ENCODE measurements at regions not wholly inside any gene's neighbourhood (a gene's known extent, or its start where the extent isn't known, plus 50 kb on each side); places are given as distances from the start of the nearest gene placed in this dataset.
A peak's percentile ranks its signal among the peaks of the same experiment; 100 is the strongest.

GRCh38 chr20:39342463-39342862 is 380.3 kb downstream of the DHX35 start:
- Histone ChIP-seq H3K9me2 (replicated peaks; ENCODE audit: insufficient read depth, low read length) (no peaks in the 10 kb centered on the region), H3K4me3 (ENCODE audit: insufficient read depth, low read length, poor library complexity, severe bottlenecking) (no peak overlapping the region), H3K79me2 (ENCODE audit: insufficient read depth, low read length) (no peaks in the 10 kb centered on the region), H3K36me3 (ENCODE audit: low read length) (no peaks in the 10 kb centered on the region), H3F3A (ENCODE audit: insufficient read depth) (no peaks in the 10 kb centered on the region), H3K9me3 (ENCODE audit: insufficient read depth, low read length) (no peaks in the 10 kb centered on the region), H3K9ac (ENCODE audit: low read length) (no peak overlapping the region), H3K4me2 (ENCODE audit: low read depth, low read length, poor library complexity, severe bottlenecking) (no peak overlapping the region), H2AFZ (ENCODE audit: low read depth, low read length, severe bottlenecking) (no peak overlapping the region), H3K27ac (ENCODE audit: low read depth, low read length) (no peak overlapping the region), H4K20me1 (ENCODE audit: low read depth, low read length) (no peaks in the 10 kb centered on the region), H3K27me3 (ENCODE audit: low read length) (no peaks in the 10 kb centered on the region)
- TF ChIP-seq, protein P1, sequence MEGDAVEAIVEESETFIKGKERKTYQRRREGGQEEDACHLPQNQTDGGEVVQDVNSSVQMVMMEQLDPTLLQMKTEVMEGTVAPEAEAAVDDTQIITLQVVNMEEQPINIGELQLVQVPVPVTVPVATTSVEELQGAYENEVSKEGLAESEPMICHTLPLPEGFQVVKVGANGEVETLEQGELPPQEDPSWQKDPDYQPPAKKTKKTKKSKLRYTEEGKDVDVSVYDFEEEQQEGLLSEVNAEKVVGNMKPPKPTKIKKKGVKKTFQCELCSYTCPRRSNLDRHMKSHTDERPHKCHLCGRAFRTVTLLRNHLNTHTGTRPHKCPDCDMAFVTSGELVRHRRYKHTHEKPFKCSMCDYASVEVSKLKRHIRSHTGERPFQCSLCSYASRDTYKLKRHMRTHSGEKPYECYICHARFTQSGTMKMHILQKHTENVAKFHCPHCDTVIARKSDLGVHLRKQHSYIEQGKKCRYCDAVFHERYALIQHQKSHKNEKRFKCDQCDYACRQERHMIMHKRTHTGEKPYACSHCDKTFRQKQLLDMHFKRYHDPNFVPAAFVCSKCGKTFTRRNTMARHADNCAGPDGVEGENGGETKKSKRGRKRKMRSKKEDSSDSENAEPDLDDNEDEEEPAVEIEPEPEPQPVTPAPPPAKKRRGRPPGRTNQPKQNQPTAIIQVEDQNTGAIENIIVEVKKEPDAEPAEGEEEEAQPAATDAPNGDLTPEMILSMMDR (IDR thresholded peaks at IDR 0.05; ENCODE audit: insufficient read depth, low read length, poor library complexity, severe bottlenecking), result no peak
- no peak for TF ChIP-seq EZH2phosphoT487 (conservative IDR thresholded peaks at IDR 0.05; ENCODE audit: low read length)

GRCh38 chr20:39338469-39339376 is 376.6 kb downstream of the DHX35 start:
- no peaks in the 10 kb centered on the region for H3K36me3 ChIP-seq (ENCODE audit: low read length)
- H3K79me2 ChIP-seq (ENCODE audit: insufficient read depth, low read length), result no peaks in the 10 kb centered on the region
- H3K4me2 ChIP-seq (ENCODE audit: low read depth, low read length, poor library complexity, severe bottlenecking), result peak overlapping the region; percentile 32
- H3K9ac ChIP-seq (ENCODE audit: low read length), result no peak overlapping the region
- no peaks in the 10 kb centered on the region for H3K9me2 ChIP-seq (replicated peaks; ENCODE audit: insufficient read depth, low read length)
- no peak overlapping the region for H3K27ac ChIP-seq (ENCODE audit: low read depth, low read length)
- no peak overlapping the region for H3K4me3 ChIP-seq (ENCODE audit: insufficient read depth, low read length, poor library complexity, severe bottlenecking)
- no peaks in the 10 kb centered on the region for H3K9me3 ChIP-seq (ENCODE audit: insufficient read depth, low read length)
- no peaks in the 10 kb centered on the region for H3K27me3 ChIP-seq (ENCODE audit: low read length)
- peak overlapping the region; percentile 72 for H2AFZ ChIP-seq (ENCODE audit: low read depth, low read length, severe bottlenecking)
- TF ChIP-seq, protein P1 (IDR thresholded peaks at IDR 0.05; ENCODE audit: insufficient read depth, low read length, poor library complexity, severe bottlenecking), result no peak
- no peak for TF ChIP-seq EZH2phosphoT487 (conservative IDR thresholded peaks at IDR 0.05; ENCODE audit: low read length)
- no peaks in the 10 kb centered on the region for H4K20me1 ChIP-seq (ENCODE audit: low read depth, low read length)
- no peaks in the 10 kb centered on the region for H3F3A ChIP-seq (ENCODE audit: insufficient read depth)

DNA sequence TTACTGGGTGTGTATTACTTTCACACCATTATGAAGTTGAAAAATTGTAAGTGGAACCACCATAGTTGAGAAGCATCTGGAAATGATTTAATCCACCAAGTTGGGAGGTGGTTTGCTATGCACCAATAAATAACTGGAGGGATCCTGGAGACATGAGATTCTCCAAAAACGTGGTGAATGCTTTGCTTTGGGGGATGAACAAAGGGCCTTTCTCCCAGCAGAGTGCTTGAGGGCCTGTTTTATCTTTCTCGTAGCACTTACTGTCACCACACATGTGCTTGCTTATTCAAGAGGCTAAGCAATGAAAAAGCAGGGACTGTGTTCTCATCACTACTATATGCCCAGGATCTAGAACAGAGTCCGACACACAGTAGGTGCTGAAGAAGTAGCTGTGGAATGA is 371.1 kb downstream of the DHX35 start:
- H3K4me3 ChIP-seq (ENCODE audit: insufficient read depth, low read length, poor library complexity, severe bottlenecking), result no peak overlapping the region
- H3K36me3 ChIP-seq (ENCODE audit: low read length), result no peaks in the 10 kb centered on the region
- no peaks in the 10 kb centered on the region for H3K9me3 ChIP-seq (ENCODE audit: insufficient read depth, low read length)
- no peaks in the 10 kb centered on the region for H3K27me3 ChIP-seq (ENCODE audit: low read length)
- no peak for TF ChIP-seq EZH2phosphoT487 (conservative IDR thresholded peaks at IDR 0.05; ENCODE audit: low read length)
- TF ChIP-seq, protein P1 (IDR thresholded peaks at IDR 0.05; ENCODE audit: insufficient read depth, low read length, poor library complexity, severe bottlenecking), result no peak
- H3F3A ChIP-seq (ENCODE audit: insufficient read depth), result no peaks in the 10 kb centered on the region
- H3K9me2 ChIP-seq (replicated peaks; ENCODE audit: insufficient read depth, low read length), result no peaks in the 10 kb centered on the region
- no peaks in the 10 kb centered on the region for H3K79me2 ChIP-seq (ENCODE audit: insufficient read depth, low read length)
- H2AFZ ChIP-seq (ENCODE audit: low read depth, low read length, severe bottlenecking), result no peak overlapping the region
- H4K20me1 ChIP-seq (ENCODE audit: low read depth, low read length), result no peaks in the 10 kb centered on the region
- no peak overlapping the region for H3K27ac ChIP-seq (ENCODE audit: low read depth, low read length)
- no peak overlapping the region for H3K4me2 ChIP-seq (ENCODE audit: low read depth, low read length, poor library complexity, severe bottlenecking)
- no peak overlapping the region for H3K9ac ChIP-seq (ENCODE audit: low read length)

All from SU-DHL-6 (cell line).